ENCODE measurements at regions not wholly inside any gene's neighbourhood (a gene's known extent, or its start where the extent isn't known, plus 50 kb on each side); places are given as distances from the start of the nearest gene placed in this dataset.
"Not testable (repeated sequence)": the region's sequence is repeated elsewhere in the genome, so short reads cannot be mapped to it uniquely, and the experiment has no call there.

- TF ChIP-seq, protein P1, sequence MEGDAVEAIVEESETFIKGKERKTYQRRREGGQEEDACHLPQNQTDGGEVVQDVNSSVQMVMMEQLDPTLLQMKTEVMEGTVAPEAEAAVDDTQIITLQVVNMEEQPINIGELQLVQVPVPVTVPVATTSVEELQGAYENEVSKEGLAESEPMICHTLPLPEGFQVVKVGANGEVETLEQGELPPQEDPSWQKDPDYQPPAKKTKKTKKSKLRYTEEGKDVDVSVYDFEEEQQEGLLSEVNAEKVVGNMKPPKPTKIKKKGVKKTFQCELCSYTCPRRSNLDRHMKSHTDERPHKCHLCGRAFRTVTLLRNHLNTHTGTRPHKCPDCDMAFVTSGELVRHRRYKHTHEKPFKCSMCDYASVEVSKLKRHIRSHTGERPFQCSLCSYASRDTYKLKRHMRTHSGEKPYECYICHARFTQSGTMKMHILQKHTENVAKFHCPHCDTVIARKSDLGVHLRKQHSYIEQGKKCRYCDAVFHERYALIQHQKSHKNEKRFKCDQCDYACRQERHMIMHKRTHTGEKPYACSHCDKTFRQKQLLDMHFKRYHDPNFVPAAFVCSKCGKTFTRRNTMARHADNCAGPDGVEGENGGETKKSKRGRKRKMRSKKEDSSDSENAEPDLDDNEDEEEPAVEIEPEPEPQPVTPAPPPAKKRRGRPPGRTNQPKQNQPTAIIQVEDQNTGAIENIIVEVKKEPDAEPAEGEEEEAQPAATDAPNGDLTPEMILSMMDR (IDR thresholded peaks at IDR 0.05): no peak
- TF ChIP-seq POLR2A (IDR thresholded peaks at IDR 0.05): no peak
- no peaks in the 10 kb centered on the region for H3K36me3 ChIP-seq
- no peaks in the 10 kb centered on the region for H3K27me3 ChIP-seq
- no peaks in the 10 kb centered on the region for H3K9me3 ChIP-seq
- H3K4me3 ChIP-seq: peak overlapping the region in 2 of 4 donors; percentile 16 to 34
- H3K4me1 ChIP-seq: peaks cover 0 to 1% (median 0%) of the 10 kb centered on the region in 4 donors
- peak overlapping the region in 2 of 4 donors; percentile 63 to 84 for H3K27ac ChIP-seq
- peak in 1 of 3 donors; percentile 45 for DNase-seq
Observed at GRCh38 chr2:183543222-183543621, 419.0 kb downstream of the NUP35 start.

- Histone ChIP-seq H3K4me3 (no peak overlapping the region), H3K27me3 (no peaks in the 10 kb centered on the region), H3K9me3 (no peaks in the 10 kb centered on the region), H3K27ac (peak overlapping the region in 2 of 4 donors; percentile 63 to 84), H3K4me1 (no peaks in the 10 kb centered on the region), H3K36me3 (no peaks in the 10 kb centered on the region)
- TF ChIP-seq, protein P1 (IDR thresholded peaks at IDR 0.05): no peak
- no peak for TF ChIP-seq POLR2A (IDR thresholded peaks at IDR 0.05)
- DNase-seq: peak in 1 of 3 donors; percentile 48
Observed at GRCh38 chr2:183543731-183544130, 419.5 kb downstream of the NUP35 start.

- H3K36me3 ChIP-seq, DNase-seq, H3K4me3 ChIP-seq, H3K4me1 ChIP-seq, H3K9me3 ChIP-seq, H3K27me3 ChIP-seq, H3K27ac ChIP-seq: not testable (repeated sequence)
Observed at GRCh38 chr2:183546560-183547350, 422.5 kb downstream of the NUP35 start.

DNA sequence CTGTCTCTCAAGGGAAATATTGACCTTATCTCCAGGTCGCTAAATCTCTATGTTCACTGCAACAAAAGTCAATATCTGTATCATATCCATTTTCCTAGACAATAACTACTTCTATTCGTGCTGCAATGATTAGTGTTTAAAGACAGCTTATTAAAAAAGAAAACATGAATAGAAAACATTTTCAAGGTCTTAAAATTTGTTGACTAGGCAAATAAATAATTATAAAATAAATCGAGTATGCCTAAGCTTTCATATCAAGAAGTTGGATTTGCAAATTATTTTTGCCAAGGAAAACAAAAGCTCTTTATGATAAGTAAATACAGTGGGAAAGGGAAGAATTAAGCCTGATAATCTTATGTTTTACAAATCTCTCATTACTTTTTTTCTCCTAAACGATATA, 428.5 kb downstream of the NUP35 start:
- no peak for DNase-seq
- TF ChIP-seq, protein P1 (IDR thresholded peaks at IDR 0.05): no peak
- TF ChIP-seq POLR2A (IDR thresholded peaks at IDR 0.05): no peak
- no peaks in the 10 kb centered on the region for H3K36me3 ChIP-seq
- H3K27ac ChIP-seq: no peak overlapping the region
- H3K9me3 ChIP-seq: no peaks in the 10 kb centered on the region
- no peak overlapping the region for H3K4me3 ChIP-seq
- H3K4me1 ChIP-seq: no peaks in the 10 kb centered on the region
- no peaks in the 10 kb centered on the region for H3K27me3 ChIP-seq

GRCh38 chr2:183564726-183565125, 440.5 kb downstream of the NUP35 start:
- H3K36me3 ChIP-seq: no peaks in the 10 kb centered on the region
- no peaks in the 10 kb centered on the region for H3K27me3 ChIP-seq
- no peaks in the 10 kb centered on the region for H3K9me3 ChIP-seq
- H3K27ac ChIP-seq: no peak overlapping the region
- no peak for DNase-seq
- TF ChIP-seq POLR2A (IDR thresholded peaks at IDR 0.05): no peak
- TF ChIP-seq, protein P1 (IDR thresholded peaks at IDR 0.05): no peak
- H3K4me1 ChIP-seq: no peaks in the 10 kb centered on the region
- no peak overlapping the region for H3K4me3 ChIP-seq

DNA sequence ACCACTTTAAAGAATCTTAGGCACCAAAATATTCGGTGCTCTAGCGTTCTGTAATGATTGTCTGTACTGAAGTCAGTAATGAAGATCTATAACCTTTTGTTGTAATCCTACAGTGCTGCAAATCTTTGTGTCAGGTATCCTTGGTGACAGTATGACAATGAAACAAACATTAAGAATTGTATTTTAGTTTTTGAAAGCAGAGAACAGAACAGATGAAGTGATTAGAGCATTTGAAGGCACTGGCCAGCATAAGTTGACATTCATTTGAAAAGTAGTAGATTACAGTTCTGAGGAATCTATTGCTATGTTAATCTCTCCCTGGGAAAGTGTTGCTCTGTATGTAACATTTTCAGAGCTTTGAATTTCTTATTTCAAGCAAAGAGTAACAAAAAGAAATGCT, 451.2 kb downstream of the NUP35 start:
- Histone ChIP-seq H3K36me3 (no peaks in the 10 kb centered on the region), H3K4me3 (no peak overlapping the region), H3K9me3 (no peaks in the 10 kb centered on the region), H3K27ac (no peak overlapping the region), H3K4me1 (no peaks in the 10 kb centered on the region), H3K27me3 (no peaks in the 10 kb centered on the region)
- TF ChIP-seq, protein P1 (IDR thresholded peaks at IDR 0.05): no peak
- no peak for TF ChIP-seq POLR2A (IDR thresholded peaks at IDR 0.05)
- DNase-seq: no peak

Measured in Peyer's patch (tissue), 4 donors.